Activated T-helper 2 cell treated with anti-CD3 and anti-CD28 coated beads, Interferon-gamma antibody, Interleukin-2, Interleukin-4, amounts not matched to agents 10 μg/mL and 5 μg/mL and 100 μg/mL, durations not matched to agents 14 hours and 24 hours and 36 hours (primary cell): ENCODE measurements at regions not wholly inside any gene's neighbourhood (a gene's known extent, or its start where the extent isn't known, plus 50 kb on each side); places are given as distances from the start of the nearest gene placed in this dataset.

Source experiments
- DNase-seq: peaks from one replicate; pipeline ENCODE4 v3.0.0; 2021; ENCODE audit warnings: low spot score
- H3K27ac Mint-ChIP-seq: one replicate; pipeline ENCODE4 v1.8.0; 2021; ENCODE audit warnings: mixed read lengths
- H3K27me3 Mint-ChIP-seq: one replicate; pipeline ENCODE4 v1.8.0; 2021; ENCODE audit warnings: low read depth, mixed read lengths
- H3K36me3 Mint-ChIP-seq: one replicate; pipeline ENCODE4 v1.8.0; 2021; ENCODE audit warnings: low read depth, mixed read lengths
- H3K4me1 Mint-ChIP-seq: one replicate; pipeline ENCODE4 v1.8.0; 2021; ENCODE audit warnings: low read depth, mixed read lengths
- H3K4me3 Mint-ChIP-seq: one replicate; pipeline ENCODE4 v1.8.0; 2021; ENCODE audit warnings: low read depth, mild to moderate bottlenecking, moderate library complexity, mixed read lengths
- H3K9me3 Mint-ChIP-seq: one replicate; pipeline ENCODE4 v1.8.0; 2021; ENCODE audit warnings: mixed read lengths
- intact Hi-C: fragments of 100-400 bp; cut with micrococcal nuclease; formaldehyde crosslinking; loops from one replicate; pipeline ENCODE4 v1.15.1; 2023

DNA sequence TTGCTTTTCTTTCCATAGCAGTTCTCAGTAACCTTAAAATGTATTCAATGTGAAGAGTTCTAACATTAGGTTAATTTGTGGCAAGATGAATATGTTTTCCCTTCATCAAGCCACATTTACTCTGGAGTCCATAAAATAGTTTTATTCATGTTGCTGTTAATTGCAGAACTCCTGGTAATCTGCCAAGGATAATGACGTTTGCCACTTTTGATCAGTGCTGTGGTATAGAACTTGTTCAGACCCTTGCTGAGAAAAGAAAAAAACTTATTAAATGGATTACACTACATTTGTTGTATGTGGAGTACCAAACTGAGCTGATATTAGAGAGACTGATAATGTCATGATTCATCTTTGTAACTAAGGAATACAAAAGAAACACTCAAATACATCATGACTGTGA lies 212.4 kb upstream of the DMAC1 start:
- DNase-seq, result no peak
- intact Hi-C loops, result no loop called here
- Mint-ChIP-seq H3K36me3 (no peaks in the 10 kb centered on the region), H3K4me1 (no peaks in the 10 kb centered on the region), H3K27me3 (no peaks in the 10 kb centered on the region), H3K9me3 (peaks cover 19% of the 10 kb centered on the region), H3K27ac (no peak overlapping the region), H3K4me3 (no peak overlapping the region)

GRCh38 chr9:7996558-7996957 lies 197.0 kb upstream of the DMAC1 start:
- Mint-ChIP-seq H3K9me3 (peaks cover 2% of the 10 kb centered on the region), H3K27me3 (peaks cover 3% of the 10 kb centered on the region), H3K4me1 (no peaks in the 10 kb centered on the region), H3K27ac (no peak overlapping the region), H3K4me3 (no peak overlapping the region), H3K36me3 (no peaks in the 10 kb centered on the region)
- DNase-seq, result no peak
- intact Hi-C loops, result no loop called here

DNA sequence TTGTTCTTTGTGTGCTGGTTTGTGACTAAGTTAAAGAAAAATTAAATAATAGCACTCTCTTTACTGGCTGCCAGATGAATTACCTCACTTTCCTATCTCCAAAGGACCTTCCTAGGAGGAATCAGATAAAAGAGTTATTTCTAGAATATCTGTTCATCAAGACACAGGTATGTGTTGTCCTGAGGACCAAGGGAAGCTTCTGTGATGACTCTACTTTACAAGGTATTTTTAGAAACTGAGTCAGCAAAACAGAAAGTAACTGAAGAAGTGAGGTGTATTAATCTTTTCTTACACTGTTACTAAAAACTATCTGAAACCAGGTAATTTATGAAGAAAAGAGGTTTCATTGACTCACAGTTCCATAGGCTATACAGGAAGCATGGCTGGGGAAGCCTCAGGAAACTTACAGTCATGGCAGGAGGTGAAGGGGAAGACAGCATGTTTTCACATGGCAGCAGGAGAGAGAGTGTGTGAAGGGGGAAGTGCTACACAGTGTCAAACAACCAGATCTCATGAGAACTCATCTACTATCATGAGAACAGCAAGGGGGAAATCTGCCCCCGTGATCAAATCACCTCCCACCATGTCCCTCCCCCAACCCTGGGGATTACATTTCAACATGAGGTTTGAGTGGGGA lies 189.2 kb upstream of the DMAC1 start:
- DNase-seq, result no peak

DNA sequence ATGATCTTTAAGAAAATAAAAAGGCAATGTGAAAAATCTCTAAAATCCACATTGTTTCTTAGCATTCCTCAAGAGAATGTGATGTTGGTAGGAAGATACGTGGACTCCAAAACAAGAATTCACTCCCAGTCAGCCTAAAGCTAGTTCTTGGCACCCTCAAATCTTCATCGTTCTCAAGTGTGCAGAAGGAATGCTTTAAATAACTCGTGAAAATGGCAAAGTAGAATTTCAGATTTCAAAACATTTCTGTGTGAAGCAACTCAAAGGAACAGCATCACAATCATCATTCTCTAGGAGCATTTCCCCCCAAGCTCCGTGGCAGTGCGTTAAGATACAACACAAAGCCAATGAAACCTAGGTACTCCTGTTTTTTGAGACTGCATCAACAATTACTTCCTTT lies 185.1 kb upstream of the DMAC1 start:
- H3K36me3 Mint-ChIP-seq, result peaks cover 16% of the 10 kb centered on the region
- H3K9me3 Mint-ChIP-seq, result peaks cover 5% of the 10 kb centered on the region
- no peak overlapping the region for H3K27ac Mint-ChIP-seq
- no peaks in the 10 kb centered on the region for H3K27me3 Mint-ChIP-seq
- no peak overlapping the region for H3K4me3 Mint-ChIP-seq
- H3K4me1 Mint-ChIP-seq, result peaks cover 37% of the 10 kb centered on the region
- intact Hi-C loops, result no loop called here
- DNase-seq, result no peak

More for the DNA sequence above, 189.2 kb upstream of the DMAC1 start:
- H3K27me3 Mint-ChIP-seq, result no peaks in the 10 kb centered on the region
- H3K4me1 Mint-ChIP-seq, result peaks cover 3% of the 10 kb centered on the region
- intact Hi-C loops, result no loop called here
- H3K36me3 Mint-ChIP-seq, result peaks cover 7% of the 10 kb centered on the region
- H3K4me3 Mint-ChIP-seq, result no peak overlapping the region
- peaks cover 4% of the 10 kb centered on the region for H3K9me3 Mint-ChIP-seq
- H3K27ac Mint-ChIP-seq, result no peak overlapping the region

DNA sequence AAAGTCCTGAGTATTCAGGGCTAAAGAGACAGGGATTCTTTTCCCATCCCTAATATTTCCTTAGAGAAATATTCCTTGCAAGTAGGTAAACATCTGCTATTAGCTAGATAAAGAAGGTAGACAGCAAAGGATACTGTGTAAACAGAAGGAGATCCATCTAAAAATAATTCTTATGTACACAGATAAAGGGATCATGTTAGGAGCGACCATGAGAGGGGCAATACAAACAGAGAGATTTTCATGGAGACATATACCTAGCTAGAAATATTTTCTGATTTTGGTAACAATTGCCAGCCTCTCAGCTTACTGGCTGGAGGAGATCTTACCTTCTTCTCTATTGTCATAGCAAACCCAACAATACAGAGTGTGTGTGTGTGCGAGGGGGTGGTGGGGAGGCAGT lies 184.6 kb upstream of the DMAC1 start:
- no peak overlapping the region for H3K27ac Mint-ChIP-seq
- no peaks in the 10 kb centered on the region for H3K27me3 Mint-ChIP-seq
- H3K9me3 Mint-ChIP-seq, result peaks cover 5% of the 10 kb centered on the region
- DNase-seq, result no peak
- peaks cover 16% of the 10 kb centered on the region for H3K36me3 Mint-ChIP-seq
- H3K4me1 Mint-ChIP-seq, result peaks cover 38% of the 10 kb centered on the region
- no peak overlapping the region for H3K4me3 Mint-ChIP-seq
- intact Hi-C loops, result no loop called here

- Mint-ChIP-seq H3K36me3 (peaks cover 12% of the 10 kb centered on the region), H3K4me3 (no peak overlapping the region), H3K27me3 (no peaks in the 10 kb centered on the region), H3K9me3 (peaks cover 5% of the 10 kb centered on the region), H3K27ac (no peak overlapping the region), H3K4me1 (peaks cover 40% of the 10 kb centered on the region)
- intact Hi-C loops, result no loop called here
- DNase-seq, result no peak
Observed at GRCh38 chr9:7983490-7983889, 183.9 kb upstream of the DMAC1 start.

DNA sequence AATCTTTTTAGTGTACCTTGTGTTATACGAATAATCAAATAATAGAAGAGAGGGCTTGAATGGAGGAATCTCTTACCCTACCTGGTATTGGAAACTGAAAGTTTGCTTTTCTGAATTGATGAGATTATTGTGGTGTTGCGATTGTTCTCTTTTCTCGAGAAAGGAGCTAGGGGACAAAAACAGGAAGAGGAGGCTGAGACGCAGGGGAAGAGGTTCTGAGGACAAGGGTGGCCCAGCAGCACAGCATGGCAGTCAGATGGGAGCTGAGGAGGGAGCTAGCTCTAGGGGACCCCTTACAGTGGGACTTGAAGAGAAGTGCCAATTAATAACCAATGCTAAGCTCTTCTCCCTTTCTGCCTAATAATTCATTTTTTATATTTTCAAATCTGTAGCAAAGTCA lies 183.3 kb upstream of the DMAC1 start:
- DNase-seq, result no peak
- no peak overlapping the region for H3K27ac Mint-ChIP-seq
- intact Hi-C loops, result no loop called here
- H3K36me3 Mint-ChIP-seq, result peaks cover 12% of the 10 kb centered on the region
- H3K4me3 Mint-ChIP-seq, result no peak overlapping the region
- H3K27me3 Mint-ChIP-seq, result no peaks in the 10 kb centered on the region
- peaks cover 5% of the 10 kb centered on the region for H3K9me3 Mint-ChIP-seq
- H3K4me1 Mint-ChIP-seq, result peaks cover 44% of the 10 kb centered on the region

DNA sequence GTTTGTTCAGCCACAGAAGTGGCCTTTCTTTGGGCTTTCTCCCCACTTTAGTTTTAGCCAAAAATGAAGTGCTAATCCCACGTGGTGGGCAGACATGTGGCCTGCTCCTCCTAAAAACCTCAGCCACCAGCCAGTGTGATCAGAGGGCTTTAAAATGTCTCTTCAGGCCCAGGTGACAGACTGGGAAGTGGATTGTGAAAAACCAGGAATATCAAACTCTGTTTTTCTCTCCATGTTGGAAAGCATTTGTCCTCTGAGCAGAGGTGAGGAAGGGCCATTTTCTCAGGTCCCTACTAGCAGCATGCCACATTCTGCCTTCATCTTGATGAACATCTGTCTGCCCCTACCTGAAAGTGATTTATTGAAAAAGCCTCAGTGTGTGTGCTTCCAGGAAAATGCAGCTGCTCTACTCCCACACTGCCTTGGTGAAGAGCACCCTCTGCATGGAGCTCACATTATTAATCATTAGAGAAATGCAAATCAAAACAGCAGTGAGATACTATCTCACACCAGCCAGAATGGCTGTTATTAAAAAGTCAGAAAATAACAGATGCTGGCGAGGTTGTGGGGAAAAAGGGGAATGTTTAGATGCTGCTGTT lies 181.2 kb upstream of the DMAC1 start:
- Mint-ChIP-seq H3K27ac (no peak overlapping the region), H3K9me3 (peaks cover 5% of the 10 kb centered on the region), H3K27me3 (no peaks in the 10 kb centered on the region), H3K4me3 (no peak overlapping the region), H3K36me3 (peaks cover 12% of the 10 kb centered on the region), H3K4me1 (peaks cover 62% of the 10 kb centered on the region)
- intact Hi-C loops, result no loop called here
- no peak for DNase-seq

- Mint-ChIP-seq H3K9me3 (peaks cover 5% of the 10 kb centered on the region), H3K27ac (no peak overlapping the region), H3K4me1 (peaks cover 67% of the 10 kb centered on the region), H3K27me3 (no peaks in the 10 kb centered on the region), H3K36me3 (peaks cover 12% of the 10 kb centered on the region), H3K4me3 (no peak overlapping the region)
- intact Hi-C loops, result no loop called here
- DNase-seq, result no peak
Observed at GRCh38 chr9:7980041-7980440, 180.5 kb upstream of the DMAC1 start.

GRCh38 chr9:7979611-7980010 lies 180.0 kb upstream of the DMAC1 start:
- no peak overlapping the region for H3K27ac Mint-ChIP-seq
- no peak overlapping the region for H3K4me3 Mint-ChIP-seq
- no peaks in the 10 kb centered on the region for H3K27me3 Mint-ChIP-seq
- H3K9me3 Mint-ChIP-seq, result peaks cover 5% of the 10 kb centered on the region
- peaks cover 71% of the 10 kb centered on the region for H3K4me1 Mint-ChIP-seq
- peaks cover 12% of the 10 kb centered on the region for H3K36me3 Mint-ChIP-seq
- intact Hi-C loops, result loop anchor here (10.0 kb wide), 1 partner anchor 765 kb away; no protein-coding TSS in a partner anchor
- DNase-seq, result no peak

- Mint-ChIP-seq H3K4me3 (no peak overlapping the region), H3K9me3 (no peaks in the 10 kb centered on the region), H3K27ac (peak overlapping the region; percentile 20), H3K27me3 (no peaks in the 10 kb centered on the region), H3K36me3 (peaks cover 6% of the 10 kb centered on the region), H3K4me1 (peaks cover 72% of the 10 kb centered on the region)
- intact Hi-C loops, result loop anchor here (1.0 to 10.0 kb wide), 3 partner anchors 178 to 763 kb away; partner anchors contain the start of gene DMAC1
- no peak for DNase-seq
Observed at GRCh38 chr9:7977586-7977985, 178.0 kb upstream of the DMAC1 start.

DNA sequence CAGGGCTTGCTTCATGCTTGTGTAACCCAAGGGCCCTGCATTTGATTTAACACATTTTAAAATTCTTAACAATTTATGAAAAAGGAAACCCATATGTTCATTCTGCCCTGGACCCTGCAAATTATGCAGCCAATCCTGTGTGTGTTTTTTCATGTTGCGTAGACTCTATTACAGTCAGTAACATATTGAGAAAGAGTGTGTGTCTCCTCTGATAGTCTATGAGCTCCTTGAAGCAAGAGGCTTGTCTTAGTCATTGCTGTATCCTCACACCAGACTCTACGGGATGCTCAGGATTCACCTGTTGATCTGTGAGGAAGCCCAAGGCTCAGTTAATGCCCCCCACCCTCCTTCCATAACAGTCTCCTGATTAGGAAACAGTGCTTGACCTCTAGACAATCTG lies 177.3 kb upstream of the DMAC1 start:
- intact Hi-C loops, result loop anchor here (1.0 to 10.0 kb wide), 9 partner anchors 178 to 1083 kb away; partner anchors contain the start of gene DMAC1
- Mint-ChIP-seq H3K36me3 (peaks cover 5% of the 10 kb centered on the region), H3K27ac (peak overlapping the region; percentile 63), H3K4me3 (no peak overlapping the region), H3K9me3 (no peaks in the 10 kb centered on the region), H3K27me3 (no peaks in the 10 kb centered on the region), H3K4me1 (peaks cover 72% of the 10 kb centered on the region)
- no peak for DNase-seq

DNA sequence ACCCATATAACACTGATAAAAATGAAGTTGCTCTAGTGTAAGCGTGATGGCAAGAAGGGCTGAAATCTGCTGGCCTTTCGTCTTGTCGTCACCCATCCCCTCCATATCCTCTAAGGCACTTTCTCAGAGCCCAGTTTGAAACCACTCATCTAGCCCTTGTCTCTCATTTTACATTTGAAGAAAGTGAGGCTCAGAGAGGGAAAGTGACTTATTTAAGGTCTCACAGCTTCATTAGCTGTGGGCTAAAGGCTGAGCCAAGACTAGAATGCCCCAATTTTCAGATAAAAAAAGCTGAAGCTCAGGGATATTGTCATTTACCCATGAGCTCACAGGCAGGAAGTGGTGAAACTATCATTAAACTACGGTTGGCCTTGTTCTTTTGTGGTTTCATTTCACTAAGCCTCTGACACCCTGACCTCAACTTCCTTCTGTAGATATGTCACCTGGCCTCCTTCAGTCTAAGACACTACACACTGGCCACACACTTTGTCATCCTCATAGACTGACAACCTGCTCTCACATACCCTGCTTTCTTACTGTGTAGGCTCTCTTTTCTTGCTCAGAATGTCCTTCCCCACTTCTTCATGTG lies 176.7 kb upstream of the DMAC1 start:
- intact Hi-C loops, result loop anchor here (1.0 to 10.0 kb wide), 8 partner anchors 212 to 1082 kb away; no protein-coding TSS in a partner anchor
- H3K4me3 Mint-ChIP-seq, result no peak overlapping the region
- no peaks in the 10 kb centered on the region for H3K27me3 Mint-ChIP-seq
- DNase-seq, result peak; percentile 69
- H3K9me3 Mint-ChIP-seq, result no peaks in the 10 kb centered on the region
- peak overlapping the region; percentile 63 for H3K27ac Mint-ChIP-seq
- H3K36me3 Mint-ChIP-seq, result no peaks in the 10 kb centered on the region
- H3K4me1 Mint-ChIP-seq, result peaks cover 66% of the 10 kb centered on the region
